RPMI8226 (cell line): ENCODE measurements at regions not wholly inside any gene's neighbourhood (a gene's known extent, or its start where the extent isn't known, plus 50 kb on each side); places are given as distances from the start of the nearest gene placed in this dataset.
A peak's percentile ranks its signal among the peaks of the same experiment; 100 is the strongest.
"Not testable (repeated sequence)": the region's sequence is repeated elsewhere in the genome, so short reads cannot be mapped to it uniquely, and the experiment has no call there.

Source experiments
- DNase-seq: peaks from one replicate; pipeline ENCODE4 v3.0.0-alpha.2; 2015

DNA sequence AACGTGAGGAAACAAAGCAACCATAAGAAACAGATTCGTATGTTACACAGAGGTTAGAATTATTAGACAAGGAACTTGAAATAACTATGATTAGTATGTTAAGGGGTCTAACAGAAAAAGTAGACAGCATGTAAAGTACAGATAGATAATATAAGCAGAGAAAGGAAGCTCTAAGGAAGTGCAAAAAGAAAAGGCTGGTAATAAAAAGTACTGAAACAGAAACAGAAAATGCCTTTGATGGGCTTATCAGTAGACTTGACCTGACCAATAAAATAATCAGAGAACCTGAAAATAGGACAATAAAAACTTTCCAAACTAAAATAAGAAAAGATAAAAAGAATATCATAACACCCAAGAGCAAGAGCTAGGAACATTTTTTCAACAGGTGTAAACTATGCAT, 225.8 kb downstream of the RND3 start:
- no peak for DNase-seq

DNA sequence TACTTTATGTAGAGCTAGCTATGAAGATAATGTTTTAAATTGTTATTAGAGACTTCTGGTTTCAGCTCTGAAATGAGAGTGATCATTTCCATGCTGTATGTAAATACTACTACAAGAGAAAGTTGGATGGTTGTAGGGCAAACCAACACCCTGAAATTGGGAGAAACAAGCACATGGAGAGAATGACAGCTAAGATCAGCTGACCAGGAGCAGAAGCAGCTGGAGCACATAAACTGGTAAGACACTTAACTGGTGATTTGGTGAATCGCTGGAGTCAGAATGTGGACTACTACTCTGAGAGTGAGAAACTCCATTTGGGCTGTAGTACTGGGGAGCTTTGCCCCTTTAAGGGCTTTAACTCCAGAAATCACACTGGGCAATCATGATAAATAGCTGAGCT, 226.8 kb downstream of the RND3 start:
- DNase-seq = no peak

DNA sequence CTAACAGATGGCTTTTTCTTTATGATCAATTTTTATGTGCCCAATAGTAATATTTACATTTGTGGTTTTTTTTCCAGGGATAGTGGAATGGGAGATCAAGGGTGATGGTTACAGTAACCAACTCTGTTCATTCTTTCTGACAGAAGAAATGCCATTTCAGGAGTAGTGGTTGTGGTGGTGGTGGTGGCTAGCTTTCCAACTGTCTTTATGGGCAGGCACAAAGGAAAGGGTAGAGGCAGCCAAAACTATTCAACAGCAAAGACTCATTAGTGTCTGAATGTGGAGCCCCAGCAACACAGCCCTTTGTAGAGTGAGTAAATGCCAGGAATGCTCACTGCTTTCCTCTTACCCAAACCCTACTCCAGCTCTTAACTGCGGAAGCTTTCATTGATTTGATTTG, 227.7 kb downstream of the RND3 start:
- no peak for DNase-seq

DNA sequence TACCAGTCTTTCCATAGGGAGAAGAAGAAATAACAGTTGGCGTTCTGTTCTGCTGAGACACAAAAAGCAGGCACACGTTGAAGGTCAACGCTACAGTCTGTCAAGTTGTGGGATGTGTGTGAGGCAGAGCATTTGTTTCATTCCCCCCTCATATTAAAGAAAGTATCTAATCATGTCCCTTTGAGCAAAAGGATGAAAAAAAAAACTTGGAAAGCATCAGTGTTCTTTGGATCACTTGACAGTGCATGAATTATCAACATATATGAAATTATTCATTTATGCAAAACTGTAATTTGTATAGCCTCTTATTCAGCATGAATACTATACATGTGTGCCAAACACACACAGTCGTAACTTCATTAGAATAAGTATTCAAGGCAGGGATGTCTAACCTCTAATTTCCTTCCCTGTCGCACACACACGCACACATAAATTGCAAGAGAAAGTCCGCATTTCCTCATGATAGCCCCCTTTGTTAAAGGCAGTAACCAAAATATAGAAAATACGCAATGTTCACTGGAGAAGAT, 228.6 kb downstream of the RND3 start:
- DNase-seq = no peak

DNA sequence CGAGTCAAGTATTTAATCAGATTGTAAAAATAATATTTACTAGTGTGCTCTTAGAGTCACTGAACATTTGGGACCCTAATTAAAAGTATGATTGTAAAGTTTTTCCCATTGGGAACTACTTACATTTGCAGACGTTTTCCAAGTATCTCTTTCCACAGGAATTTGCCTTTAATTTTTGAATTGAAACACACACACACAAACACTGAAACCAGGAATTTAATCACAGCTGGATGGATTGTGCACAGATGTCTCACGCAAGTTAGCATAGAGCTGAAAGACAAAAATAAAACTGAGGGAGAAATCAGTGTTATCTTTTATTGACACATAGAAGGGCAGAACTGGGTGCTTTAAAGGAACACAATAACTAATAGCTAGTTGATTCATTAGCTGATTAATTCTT, 230.7 kb downstream of the RND3 start:
- DNase-seq = no peak

DNA sequence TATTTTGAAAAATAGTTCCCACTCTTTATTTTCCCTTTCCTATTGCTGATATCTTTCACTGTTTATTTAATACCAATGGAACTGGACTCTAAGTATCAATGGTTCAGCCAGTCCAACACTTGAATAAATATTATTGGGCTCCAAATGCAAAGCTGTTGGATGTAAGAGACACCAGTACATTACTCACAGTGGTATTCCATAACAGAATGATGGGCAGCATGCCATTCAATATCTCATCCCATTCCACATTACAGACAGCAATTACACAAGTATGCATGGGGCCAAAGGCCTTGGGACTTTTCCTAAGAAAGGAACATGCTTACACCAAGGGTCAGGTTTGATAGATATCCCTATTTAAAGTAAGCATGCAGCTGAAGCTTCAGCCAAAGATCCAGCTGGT, 231.9 kb downstream of the RND3 start:
- DNase-seq = no peak

DNA sequence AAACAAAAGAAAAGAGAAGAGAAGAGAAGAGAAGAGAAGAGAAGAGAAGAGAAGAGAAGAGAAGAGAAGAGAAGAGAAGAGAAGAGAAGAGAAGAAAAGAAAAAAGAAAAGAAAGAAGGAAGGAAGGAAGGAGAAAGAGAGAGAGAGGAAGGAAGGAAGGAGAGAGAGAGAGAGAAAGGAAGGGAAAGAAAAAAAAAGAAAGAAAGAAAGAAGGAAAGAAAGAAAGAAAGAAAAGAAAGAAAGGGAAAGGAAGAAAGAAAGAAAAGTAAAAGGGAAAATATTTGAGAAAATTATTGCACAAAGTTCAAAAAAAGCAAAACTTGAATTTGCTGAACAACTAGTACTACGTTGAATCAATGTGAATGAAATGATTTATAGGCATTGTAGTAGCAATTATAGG, 237.7 kb downstream of the RND3 start:
- DNase-seq = not testable (repeated sequence)

DNA sequence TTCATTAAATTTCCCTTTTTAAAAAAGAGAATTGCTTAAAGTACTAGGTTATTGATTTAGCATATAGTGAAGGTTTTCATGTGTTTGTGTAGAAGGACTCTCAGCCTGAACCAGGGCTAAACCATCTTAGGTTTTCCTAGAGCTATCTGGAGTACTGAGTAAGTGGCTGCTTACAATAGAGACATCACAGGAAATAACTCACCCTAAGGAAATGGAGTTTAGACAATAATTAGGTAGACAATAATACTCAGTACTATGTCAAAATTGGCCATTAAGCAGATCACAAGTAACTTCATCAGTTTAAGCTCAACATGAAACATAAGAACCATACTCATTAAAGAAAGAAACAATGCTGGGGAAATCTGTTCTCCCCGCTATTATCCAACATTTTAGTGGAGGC, 240.0 kb downstream of the RND3 start:
- DNase-seq = no peak

DNA sequence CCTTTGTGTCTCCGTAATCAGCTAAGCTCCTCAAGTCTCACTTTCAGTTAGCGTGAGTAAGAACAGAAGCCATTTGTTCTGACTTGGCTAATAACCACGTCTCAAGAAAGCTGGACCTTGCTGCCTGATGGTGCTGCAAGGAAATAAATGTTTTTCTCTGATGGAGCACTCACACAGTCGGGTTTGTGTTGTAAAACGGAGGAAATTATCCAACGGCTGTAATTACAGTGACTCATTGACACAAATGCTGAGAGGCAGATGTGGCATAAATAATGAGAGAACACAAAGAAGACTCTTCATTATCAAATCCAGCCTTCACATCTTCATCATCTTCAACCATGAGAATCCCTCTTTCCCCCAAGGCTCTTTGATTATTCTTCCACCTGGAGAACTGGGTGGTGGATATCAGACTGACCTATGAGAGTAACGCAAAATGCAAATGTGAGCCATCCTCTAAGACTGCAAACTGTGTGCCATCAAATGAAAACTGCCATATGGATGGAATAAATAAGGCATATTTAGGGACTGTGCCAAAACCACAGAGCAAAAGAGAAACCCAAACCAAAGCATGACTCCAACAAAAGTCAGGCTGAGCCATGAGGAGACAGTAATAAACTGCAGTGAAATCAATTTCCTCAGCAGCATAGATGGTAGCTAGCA, 252.6 kb downstream of the RND3 start:
- peak; percentile 9 for DNase-seq

DNA sequence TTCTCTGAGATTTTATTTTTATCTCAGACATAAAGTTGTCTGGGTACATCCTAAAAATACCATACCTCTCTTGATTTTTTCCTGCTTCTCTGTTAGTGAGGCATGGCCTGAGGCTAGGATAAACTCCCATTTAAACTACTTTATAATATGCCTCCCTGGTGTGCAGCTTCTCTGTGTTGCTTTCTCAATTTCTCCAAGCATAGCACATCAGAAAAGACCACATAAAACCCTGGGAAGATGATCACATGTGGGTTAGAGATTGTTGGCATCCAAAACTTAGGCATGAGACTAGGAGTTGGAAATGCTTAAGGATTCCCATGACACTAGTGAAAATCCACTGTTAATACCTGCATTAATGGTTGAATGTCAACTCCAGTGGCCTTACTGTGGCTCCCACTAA, 254.6 kb downstream of the RND3 start:
- no peak for DNase-seq

DNA sequence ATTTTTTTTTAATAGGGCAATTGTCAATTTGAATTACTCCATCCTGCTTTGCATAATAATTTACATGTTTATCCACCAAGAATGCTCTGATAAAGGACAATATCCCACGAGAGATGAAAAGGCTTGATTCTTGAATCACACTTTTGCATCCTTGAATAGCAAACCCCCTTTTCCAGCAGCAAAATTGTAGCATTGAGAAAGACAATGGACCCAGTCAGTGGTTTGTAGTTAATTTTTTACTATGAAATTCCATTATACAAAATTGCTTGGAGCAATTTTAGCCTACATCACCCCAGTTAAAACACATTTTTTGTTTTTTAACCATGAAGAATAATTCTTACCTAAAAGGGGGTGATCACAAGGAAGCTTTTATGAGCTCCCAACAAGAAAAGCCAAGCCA, 255.1 kb downstream of the RND3 start:
- no peak for DNase-seq

DNA sequence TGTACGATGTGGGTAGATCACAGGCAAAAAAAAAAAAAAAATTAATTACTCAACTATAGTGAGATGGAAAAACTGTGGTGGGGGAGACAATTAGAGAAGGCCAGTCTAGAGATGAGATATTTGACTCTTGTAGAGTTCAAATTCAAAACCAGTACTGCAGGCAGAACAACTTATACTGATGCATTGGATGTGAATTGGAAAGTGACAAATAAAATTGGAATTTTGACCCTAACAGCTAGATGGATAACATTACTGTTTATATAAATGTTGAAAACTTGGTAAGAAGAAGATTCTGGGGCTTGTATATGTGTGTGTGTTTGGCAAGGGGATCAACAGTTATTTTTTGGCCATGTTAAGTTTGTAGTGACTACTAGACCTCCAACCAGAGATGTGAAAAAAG, 256.9 kb downstream of the RND3 start:
- DNase-seq = no peak

DNA sequence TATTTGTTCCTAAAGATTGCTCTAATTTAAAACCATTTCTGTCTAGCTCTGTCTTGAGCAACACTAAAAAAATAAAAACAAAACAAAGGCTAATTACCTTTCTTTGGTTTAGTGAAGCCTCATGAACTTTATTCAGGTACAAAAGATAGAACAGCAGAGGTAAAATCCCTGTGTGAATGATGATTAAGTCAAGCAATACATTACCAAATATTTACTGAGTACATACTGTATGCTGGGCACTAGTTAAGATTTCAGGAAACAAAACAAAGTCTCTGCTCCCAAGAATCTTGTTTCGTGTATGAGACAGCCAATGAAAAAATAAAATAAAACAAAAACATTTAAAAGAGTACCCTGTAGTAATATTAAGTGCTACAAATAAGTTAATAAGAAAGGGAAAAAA, 257.5 kb downstream of the RND3 start:
- no peak for DNase-seq

DNA sequence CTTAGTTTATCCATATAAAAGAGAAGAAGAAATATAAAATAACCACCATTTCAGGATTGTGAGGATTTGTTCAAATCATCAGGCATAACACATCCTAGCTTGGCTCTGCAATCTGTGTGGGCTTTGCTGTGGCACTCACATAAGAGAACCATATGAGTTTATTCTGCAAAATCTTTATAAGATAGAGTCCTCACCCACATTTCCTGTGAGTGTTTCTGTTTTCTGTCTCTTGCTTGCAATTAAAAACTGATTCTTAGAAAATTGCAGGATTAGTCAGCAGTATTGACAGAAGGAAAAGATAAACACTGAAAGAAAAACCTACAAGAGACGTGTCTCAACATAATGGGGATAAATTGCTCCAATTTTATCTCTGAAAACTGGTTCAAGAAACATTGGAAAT, 258.5 kb downstream of the RND3 start:
- no peak for DNase-seq

DNA sequence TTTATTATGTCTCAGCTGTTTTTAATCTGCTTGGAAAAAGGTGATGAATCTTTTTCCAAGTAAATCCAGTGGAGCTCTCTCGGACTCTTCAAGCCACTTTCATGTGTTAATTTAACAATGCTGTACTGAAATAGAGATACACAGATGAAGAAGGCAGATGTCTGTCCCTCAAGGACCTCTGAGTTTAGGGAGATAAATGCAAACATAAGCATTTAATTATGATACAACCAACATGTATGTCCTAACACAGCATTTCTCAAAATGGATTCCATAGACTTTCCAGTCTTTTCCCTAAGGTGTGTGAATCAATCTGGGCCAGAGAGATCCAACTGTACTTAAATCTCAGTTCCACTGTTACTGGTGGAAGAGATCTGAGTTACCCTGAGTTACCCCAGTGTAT, 262.4 kb downstream of the RND3 start:
- no peak for DNase-seq

DNA sequence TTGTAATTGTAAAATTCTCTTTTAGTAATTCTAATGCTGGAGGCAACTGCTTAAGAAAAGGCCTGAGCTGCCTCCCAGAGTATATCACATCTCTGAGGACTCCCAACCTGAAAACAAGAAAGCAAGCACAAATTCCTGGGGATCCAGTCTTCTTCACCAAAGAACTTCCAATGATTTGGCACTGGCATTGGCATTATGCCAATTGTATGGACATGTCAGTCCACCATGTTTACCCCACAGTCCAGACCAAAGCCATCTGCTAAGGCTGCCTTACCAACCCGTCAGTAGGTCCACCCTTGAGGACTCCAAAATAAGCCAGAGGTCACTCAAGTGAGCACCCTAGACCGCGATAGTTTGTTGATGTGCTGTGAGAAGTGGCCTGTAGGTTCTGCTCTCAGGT, 263.1 kb downstream of the RND3 start:
- no peak for DNase-seq

DNA sequence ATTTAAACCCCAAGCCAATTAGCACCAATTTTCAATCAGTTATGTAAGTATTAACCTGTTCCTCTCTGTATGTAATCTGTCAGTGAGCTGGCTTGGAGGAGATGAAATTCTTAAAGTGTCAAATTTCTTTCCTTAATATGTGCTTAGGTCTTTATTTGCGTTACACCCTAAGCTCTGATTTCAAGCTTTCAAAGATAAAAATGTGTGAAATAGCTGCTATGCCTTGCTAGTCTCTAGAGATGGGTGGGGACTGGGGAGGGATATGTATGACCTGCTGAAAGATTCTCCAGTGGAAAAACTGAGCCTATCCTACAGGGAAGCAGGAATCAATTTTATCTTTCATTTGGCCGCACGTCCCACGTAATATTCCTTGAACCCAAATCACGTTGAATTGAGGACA, 264.5 kb downstream of the RND3 start:
- DNase-seq = no peak

DNA sequence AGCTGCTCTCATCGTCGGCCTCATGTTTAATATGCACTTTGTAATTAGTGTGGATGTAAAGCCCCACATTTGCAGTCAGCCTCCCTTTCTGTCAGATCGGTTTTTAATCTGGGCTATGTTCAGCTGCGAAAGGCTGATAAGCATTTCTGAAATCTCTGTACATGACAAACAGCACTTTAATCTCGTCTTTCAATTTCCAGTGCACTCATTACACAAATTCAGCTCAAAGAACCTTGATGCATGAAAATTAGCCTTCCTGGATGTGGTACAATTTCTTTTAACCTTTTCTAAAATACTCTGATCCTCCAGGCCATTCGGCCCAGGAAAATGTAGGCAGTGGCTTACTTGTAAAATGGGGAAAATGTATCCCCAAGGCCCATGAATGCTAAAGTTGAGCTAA, 265.1 kb downstream of the RND3 start:
- DNase-seq = no peak

DNA sequence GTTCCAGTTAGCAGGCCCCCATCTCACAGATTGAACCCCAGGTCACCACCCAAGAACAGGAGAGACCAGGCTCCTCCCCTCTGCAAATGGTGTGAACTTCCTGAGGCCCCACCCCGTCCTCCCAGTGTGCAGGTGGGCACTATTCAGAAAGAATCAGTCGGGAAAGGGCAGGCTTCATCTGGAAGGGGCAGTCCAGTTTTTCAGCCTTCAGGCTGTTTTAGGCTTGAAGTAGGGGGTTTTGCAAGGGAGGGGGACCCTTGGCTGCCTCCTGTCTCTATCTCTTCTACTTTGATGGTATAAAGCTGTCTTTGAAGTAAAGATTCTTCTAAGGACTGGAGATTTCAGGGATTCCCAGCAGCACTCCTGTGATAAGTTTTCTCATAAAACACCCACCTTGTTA, 267.6 kb downstream of the RND3 start:
- no peak for DNase-seq

DNA sequence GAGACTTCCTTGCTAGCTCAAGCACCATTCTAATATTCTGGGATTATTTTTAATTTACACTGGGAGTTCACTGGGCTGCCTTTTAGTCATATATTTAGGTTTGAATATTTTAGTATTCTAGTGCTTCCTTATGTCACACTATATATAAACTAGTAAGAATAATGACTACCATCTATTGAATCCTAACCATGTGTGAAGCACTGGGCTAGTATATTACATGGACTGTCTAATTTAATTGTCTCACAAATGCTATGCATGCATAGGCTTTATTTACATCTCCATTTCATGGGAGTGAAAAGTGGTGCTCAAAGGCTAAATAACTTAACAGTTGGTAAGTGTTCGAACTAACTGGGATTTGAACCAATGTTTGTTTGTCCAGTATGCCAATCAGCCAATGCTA, 272.4 kb downstream of the RND3 start:
- no peak for DNase-seq

DNA sequence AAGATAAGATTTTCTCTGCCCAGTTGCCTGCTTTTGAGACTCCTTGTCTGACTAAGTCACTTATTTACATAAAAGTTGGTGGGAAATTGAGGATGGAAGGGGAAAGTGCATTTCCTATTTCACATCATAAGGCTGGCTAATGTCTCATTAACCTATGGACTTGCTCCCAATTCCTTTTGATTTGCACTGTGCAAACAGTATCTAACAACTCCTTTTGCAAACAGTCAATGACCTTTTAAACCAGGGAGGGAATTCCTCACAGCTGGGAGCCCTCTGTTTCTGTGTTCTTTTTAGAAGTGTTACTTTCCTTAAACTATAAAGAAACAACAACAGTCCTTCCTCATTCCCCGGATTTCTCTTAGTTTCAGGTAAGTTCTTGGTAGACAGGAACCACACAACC, 272.8 kb downstream of the RND3 start:
- DNase-seq = no peak

DNA sequence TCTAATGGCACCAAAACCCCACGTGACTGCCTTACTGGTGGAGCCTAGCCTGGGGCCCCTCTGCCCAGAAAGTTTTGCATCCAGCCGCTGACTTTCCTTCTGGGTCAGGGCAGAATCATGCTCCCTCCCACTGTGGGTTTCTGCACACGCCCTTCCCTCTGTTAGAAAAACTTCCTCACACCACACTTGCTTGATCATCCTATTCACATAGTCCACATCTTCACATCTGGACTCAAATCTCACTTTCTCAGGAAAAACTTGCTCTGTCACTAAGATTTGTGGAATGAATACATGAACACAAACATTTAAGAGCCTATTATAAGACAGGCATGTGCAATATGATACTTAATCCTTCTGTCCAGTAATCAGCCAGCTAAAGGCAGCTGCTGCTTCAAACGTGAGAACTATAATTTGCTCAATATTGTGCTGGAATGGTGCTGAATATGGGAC, 274.7 kb downstream of the RND3 start:
- no peak for DNase-seq

DNA sequence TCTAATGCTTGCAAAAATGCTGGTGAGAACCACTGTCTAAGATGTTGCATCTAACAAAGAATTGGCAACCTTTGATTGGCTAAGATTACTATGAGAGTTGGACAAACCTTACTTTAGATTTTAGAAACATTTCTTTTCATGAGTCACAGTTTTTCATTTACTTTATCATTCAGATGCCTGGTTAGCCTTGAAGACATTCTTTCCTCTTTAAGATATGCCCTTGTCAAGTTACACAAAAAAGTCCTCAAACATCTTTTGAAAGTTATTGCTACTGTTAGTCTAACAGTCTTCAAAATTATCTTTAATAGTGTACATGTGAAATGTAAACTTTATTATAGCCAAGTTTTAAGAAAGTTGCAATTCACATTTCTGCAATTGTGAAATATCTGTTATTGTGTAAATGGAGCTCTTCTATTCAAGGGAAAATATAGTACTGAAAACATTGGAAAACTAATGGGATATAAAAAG, 276.3 kb downstream of the RND3 start:
- no peak for DNase-seq

DNA sequence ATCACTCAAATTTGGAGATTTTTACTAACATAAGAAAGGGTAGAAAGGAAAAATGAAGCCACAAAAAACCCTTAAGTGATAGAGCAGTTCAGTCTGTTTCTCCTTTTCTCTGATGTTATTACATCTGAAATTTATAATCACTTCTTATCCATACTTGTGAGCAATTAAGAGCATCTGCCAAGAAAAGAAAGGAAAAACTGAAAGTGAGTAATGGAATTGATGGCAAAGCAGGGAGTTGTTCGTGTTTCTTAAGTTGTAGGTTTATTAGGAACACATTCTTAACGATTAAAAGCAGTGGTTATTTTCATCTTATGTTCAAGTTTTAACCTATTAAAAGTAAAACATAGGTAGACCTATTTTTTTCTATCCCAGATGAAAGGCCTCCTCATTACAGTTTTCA, 277.7 kb downstream of the RND3 start:
- no peak for DNase-seq

DNA sequence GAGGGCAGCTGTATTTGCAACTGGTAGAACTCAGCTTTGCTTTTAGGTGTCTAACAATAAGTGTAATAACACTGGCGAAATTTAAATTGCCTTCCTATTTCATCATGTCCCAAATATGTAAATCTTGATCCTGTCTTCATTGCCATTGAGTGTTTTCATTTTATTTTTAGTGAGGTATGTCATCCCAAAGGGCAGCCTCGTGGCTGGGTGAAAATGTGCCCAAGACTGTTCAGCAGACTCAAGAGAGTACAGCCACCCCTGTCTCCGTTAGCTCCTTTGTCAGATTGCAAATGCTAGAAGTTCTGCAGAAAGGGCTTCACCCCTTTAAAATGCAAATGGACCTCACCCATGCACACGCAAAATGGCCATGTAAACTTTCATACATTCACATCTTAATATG, 278.8 kb downstream of the RND3 start:
- DNase-seq = no peak
